ENCODE measurements at regions not wholly inside any gene's neighbourhood (a gene's known extent, or its start where the extent isn't known, plus 50 kb on each side); places are given as distances from the start of the nearest gene placed in this dataset.

DNA sequence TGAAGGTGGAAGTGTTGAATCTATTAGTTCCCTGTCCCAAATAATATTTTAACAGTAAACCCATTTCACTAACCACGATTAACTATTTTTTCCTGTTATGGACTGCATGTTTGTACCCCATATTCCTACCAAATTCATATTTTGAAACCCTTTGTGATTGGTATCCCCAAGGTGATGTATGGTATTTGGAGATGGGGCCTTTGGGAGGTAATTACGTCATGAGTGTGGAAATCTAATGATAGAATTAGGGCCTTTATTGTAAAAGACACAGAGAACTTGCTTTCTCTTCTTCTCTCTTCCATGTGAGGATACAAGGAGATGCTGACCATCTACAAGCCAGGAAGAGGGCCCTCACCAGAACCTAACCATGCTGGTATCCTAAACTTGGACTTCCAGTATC is 744.7 kb downstream of the DTWD2 start:
- H3K4me3 Mint-ChIP-seq = no peak overlapping the region
- ATAC-seq (no peak), DNase-seq (ENCODE audit: low spot score) (no peak)
- no peak overlapping the region for H3K27ac Mint-ChIP-seq
- CTCF ChIA-PET = no interaction called here
- peaks cover 5% of the 10 kb centered on the region; the same call in 1 of the 2 replicates for H3K36me3 Mint-ChIP-seq
- no peaks in the 10 kb centered on the region for H3K27me3 Mint-ChIP-seq (ENCODE audit: low read depth)
- POLR2A ChIA-PET = no interaction called here
- peaks cover under 1% of the 10 kb centered on the region for H3K9me3 Mint-ChIP-seq
- TF ChIP-seq FOXP1 (CRISPR knock-in tag; IDR thresholded peaks at IDR 0.05; ENCODE audit: borderline replicate concordance) = no peak
- TF ChIP-seq TEAD1 (CRISPR knock-in tag; IDR thresholded peaks at IDR 0.05) = no peak
- TF ChIP-seq RORB (CRISPR knock-in tag; IDR thresholded peaks at IDR 0.05) = no peak
- TF ChIP-seq, protein P1, sequence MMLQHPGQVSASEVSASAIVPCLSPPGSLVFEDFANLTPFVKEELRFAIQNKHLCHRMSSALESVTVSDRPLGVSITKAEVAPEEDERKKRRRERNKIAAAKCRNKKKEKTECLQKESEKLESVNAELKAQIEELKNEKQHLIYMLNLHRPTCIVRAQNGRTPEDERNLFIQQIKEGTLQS (CRISPR knock-in tag; conservative IDR thresholded peaks at IDR 0.05) = no peak
- TF ChIP-seq, protein P2, sequence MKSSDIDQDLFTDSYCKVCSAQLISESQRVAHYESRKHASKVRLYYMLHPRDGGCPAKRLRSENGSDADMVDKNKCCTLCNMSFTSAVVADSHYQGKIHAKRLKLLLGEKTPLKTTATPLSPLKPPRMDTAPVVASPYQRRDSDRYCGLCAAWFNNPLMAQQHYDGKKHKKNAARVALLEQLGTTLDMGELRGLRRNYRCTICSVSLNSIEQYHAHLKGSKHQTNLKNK (CRISPR knock-in tag; IDR thresholded peaks at IDR 0.05) = no peak
- TF ChIP-seq ZNF416 (CRISPR knock-in tag; IDR thresholded peaks at IDR 0.05) = no peak
- no peak for TF ChIP-seq JAZF1 (CRISPR knock-in tag; IDR thresholded peaks at IDR 0.05)
- TF ChIP-seq ZNF281 (CRISPR knock-in tag; IDR thresholded peaks at IDR 0.05) = no peak
- TF ChIP-seq, protein P3, sequence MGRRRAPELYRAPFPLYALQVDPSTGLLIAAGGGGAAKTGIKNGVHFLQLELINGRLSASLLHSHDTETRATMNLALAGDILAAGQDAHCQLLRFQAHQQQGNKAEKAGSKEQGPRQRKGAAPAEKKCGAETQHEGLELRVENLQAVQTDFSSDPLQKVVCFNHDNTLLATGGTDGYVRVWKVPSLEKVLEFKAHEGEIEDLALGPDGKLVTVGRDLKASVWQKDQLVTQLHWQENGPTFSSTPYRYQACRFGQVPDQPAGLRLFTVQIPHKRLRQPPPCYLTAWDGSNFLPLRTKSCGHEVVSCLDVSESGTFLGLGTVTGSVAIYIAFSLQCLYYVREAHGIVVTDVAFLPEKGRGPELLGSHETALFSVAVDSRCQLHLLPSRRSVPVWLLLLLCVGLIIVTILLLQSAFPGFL (CRISPR knock-in tag; IDR thresholded peaks at IDR 0.05; ENCODE audit: borderline replicate concordance) = no peak
- TF ChIP-seq, protein P4, sequence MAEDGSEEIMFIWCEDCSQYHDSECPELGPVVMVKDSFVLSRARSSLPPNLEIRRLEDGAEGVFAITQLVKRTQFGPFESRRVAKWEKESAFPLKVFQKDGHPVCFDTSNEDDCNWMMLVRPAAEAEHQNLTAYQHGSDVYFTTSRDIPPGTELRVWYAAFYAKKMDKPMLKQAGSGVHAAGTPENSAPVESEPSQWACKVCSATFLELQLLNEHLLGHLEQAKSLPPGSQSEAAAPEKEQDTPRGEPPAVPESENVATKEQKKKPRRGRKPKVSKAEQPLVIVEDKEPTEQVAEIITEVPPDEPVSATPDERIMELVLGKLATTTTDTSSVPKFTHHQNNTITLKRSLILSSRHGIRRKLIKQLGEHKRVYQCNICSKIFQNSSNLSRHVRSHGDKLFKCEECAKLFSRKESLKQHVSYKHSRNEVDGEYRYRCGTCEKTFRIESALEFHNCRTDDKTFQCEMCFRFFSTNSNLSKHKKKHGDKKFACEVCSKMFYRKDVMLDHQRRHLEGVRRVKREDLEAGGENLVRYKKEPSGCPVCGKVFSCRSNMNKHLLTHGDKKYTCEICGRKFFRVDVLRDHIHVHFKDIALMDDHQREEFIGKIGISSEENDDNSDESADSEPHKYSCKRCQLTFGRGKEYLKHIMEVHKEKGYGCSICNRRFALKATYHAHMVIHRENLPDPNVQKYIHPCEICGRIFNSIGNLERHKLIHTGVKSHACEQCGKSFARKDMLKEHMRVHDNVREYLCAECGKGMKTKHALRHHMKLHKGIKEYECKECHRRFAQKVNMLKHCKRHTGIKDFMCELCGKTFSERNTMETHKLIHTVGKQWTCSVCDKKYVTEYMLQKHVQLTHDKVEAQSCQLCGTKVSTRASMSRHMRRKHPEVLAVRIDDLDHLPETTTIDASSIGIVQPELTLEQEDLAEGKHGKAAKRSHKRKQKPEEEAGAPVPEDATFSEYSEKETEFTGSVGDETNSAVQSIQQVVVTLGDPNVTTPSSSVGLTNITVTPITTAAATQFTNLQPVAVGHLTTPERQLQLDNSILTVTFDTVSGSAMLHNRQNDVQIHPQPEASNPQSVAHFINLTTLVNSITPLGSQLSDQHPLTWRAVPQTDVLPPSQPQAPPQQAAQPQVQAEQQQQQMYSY (CRISPR knock-in tag; IDR thresholded peaks at IDR 0.05) = no peak
- TF ChIP-seq ZNF396 (CRISPR knock-in tag; IDR thresholded peaks at IDR 0.05; ENCODE audit: borderline replicate concordance) = no peak
- TF ChIP-seq, protein P5, sequence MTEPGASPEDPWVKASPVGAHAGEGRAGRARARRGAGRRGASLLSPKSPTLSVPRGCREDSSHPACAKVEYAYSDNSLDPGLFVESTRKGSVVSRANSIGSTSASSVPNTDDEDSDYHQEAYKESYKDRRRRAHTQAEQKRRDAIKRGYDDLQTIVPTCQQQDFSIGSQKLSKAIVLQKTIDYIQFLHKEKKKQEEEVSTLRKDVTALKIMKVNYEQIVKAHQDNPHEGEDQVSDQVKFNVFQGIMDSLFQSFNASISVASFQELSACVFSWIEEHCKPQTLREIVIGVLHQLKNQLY (CRISPR knock-in tag; IDR thresholded peaks at IDR 0.05) = no peak
- no peak for TF ChIP-seq OVOL2 (CRISPR knock-in tag; IDR thresholded peaks at IDR 0.05; ENCODE audit: borderline replicate concordance)
- no peak for TF ChIP-seq FOXP4 (CRISPR knock-in tag; IDR thresholded peaks at IDR 0.05)
- no peak for TF ChIP-seq ATF1 (CRISPR knock-in tag; IDR thresholded peaks at IDR 0.05)
- no peak for TF ChIP-seq TCF7 (CRISPR knock-in tag; IDR thresholded peaks at IDR 0.05; ENCODE audit: low read depth)
- TF ChIP-seq, protein P6, sequence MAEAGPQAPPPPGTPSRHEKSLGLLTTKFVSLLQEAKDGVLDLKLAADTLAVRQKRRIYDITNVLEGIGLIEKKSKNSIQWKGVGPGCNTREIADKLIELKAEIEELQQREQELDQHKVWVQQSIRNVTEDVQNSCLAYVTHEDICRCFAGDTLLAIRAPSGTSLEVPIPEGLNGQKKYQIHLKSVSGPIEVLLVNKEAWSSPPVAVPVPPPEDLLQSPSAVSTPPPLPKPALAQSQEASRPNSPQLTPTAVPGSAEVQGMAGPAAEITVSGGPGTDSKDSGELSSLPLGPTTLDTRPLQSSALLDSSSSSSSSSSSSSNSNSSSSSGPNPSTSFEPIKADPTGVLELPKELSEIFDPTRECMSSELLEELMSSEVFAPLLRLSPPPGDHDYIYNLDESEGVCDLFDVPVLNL (CRISPR knock-in tag; IDR thresholded peaks at IDR 0.05; ENCODE audit: borderline replicate concordance, low read depth) = no peak
- peaks cover 5% of the 10 kb centered on the region; the same call in 1 of the 2 replicates for H3K4me1 Mint-ChIP-seq
